ENCODE measurements at regions not wholly inside any gene's neighbourhood (a gene's known extent, or its start where the extent isn't known, plus 50 kb on each side); places are given as distances from the start of the nearest gene placed in this dataset.

- TF ChIP-seq POLR2AphosphoS5 (IDR thresholded peaks at IDR 0.05; ENCODE audit: insufficient read depth in 1 of 2, low read depth in 1 of 2), result no peak
- no peak for TF ChIP-seq CTCF (IDR thresholded peaks at IDR 0.05)
- no peak for TF ChIP-seq POLR2A (IDR thresholded peaks at IDR 0.05)
These were observed 450.0 kb downstream of the GATA3 start for GRCh38 chr10:8504499-8504898.
